ENCODE measurements at regions not wholly inside any gene's neighbourhood (a gene's known extent, or its start where the extent isn't known, plus 50 kb on each side); places are given as distances from the start of the nearest gene placed in this dataset.

- TF ChIP-seq, protein P1, sequence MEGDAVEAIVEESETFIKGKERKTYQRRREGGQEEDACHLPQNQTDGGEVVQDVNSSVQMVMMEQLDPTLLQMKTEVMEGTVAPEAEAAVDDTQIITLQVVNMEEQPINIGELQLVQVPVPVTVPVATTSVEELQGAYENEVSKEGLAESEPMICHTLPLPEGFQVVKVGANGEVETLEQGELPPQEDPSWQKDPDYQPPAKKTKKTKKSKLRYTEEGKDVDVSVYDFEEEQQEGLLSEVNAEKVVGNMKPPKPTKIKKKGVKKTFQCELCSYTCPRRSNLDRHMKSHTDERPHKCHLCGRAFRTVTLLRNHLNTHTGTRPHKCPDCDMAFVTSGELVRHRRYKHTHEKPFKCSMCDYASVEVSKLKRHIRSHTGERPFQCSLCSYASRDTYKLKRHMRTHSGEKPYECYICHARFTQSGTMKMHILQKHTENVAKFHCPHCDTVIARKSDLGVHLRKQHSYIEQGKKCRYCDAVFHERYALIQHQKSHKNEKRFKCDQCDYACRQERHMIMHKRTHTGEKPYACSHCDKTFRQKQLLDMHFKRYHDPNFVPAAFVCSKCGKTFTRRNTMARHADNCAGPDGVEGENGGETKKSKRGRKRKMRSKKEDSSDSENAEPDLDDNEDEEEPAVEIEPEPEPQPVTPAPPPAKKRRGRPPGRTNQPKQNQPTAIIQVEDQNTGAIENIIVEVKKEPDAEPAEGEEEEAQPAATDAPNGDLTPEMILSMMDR (IDR thresholded peaks at IDR 0.05), result no peak
- no peak for TF ChIP-seq POLR2A (IDR thresholded peaks at IDR 0.05)
Observed at GRCh38 chr7:34342387-34342786, 315.6 kb upstream of the NPSR1 start.

All from prostate gland (tissue), 2 donors.